Sigmoid colon (tissue), 3 donors: ENCODE measurements at regions not wholly inside any gene's neighbourhood (a gene's known extent, or its start where the extent isn't known, plus 50 kb on each side); places are given as distances from the start of the nearest gene placed in this dataset.

Source experiments
- POLR2A ChIP-seq, 2 donors: fragments of 450-650 bp; IDR thresholded peaks; one replicate each; pipeline ENCODE4 v1.6.1; 2016; ENCODE audit warnings: antibody characterized with exemption in 2 of 2, mild to moderate bottlenecking in 2 of 2, moderate library complexity in 2 of 2
- TF ChIP-seq, protein P1 (sequence below), 4 experiments: fragments of 450-650 bp in 3 of 4; fragments of 200-600 bp in 1 of 4; IDR thresholded peaks; one replicate each; pipeline ENCODE4 v1.5.1; 2016 to 2019; ENCODE audit warnings: antibody characterized with exemption in 4 of 4, mild to moderate bottlenecking in 3 of 4, moderate library complexity in 2 of 4

DNA sequence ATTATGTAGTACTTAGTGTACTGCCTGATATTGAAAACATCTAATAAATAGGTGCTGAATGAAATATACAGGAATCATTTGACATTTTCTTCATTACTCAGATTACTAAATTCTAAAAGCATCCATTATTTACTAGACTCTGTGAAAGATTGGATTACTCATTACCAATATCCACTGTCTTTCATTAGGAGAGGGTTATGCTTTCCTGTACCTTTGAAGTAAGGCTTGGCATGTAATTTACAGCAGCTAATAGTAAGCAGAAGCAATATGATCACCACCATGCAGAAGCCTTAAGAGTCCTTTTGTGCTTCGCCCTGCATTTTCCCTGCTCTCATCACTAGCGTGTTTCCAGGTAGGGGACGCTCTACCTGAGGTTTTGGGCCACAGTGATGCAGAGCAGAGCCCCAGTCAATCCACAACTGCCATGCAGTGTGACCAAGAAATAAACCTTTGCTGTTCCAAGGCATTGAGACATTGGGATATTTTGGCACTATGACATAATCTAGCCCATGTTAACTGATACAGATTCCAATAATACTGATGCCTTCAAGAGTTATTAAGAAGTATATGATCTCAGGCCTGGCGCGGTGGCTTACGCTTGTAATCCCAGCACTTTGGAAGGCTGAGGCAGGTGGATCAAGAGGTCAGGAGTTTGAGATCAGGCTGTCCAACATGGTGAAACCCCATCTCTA, 502.8 kb upstream of the MARCKS start:
- TF ChIP-seq POLR2A (IDR thresholded peaks at IDR 0.05), result no peak
- TF ChIP-seq, protein P1, sequence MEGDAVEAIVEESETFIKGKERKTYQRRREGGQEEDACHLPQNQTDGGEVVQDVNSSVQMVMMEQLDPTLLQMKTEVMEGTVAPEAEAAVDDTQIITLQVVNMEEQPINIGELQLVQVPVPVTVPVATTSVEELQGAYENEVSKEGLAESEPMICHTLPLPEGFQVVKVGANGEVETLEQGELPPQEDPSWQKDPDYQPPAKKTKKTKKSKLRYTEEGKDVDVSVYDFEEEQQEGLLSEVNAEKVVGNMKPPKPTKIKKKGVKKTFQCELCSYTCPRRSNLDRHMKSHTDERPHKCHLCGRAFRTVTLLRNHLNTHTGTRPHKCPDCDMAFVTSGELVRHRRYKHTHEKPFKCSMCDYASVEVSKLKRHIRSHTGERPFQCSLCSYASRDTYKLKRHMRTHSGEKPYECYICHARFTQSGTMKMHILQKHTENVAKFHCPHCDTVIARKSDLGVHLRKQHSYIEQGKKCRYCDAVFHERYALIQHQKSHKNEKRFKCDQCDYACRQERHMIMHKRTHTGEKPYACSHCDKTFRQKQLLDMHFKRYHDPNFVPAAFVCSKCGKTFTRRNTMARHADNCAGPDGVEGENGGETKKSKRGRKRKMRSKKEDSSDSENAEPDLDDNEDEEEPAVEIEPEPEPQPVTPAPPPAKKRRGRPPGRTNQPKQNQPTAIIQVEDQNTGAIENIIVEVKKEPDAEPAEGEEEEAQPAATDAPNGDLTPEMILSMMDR (IDR thresholded peaks at IDR 0.05), result no peak
